D721Med (cell line): ENCODE measurements at regions not wholly inside any gene's neighbourhood (a gene's known extent, or its start where the extent isn't known, plus 50 kb on each side); places are given as distances from the start of the nearest gene placed in this dataset.

Experiments
- DNase-seq: peaks from one replicate; pipeline ENCODE4 v3.0.0; 2011; ENCODE audit warnings: low spot score; ENCODE audit not compliant: insufficient read length
- FAIRE-seq: peaks from 2 replicates; lab custom pipeline; 2011; peaks lifted over from hg19 to GRCh38; lab: Jason Lieb, UNC
- CTCF ChIP-seq: IDR thresholded peaks from 2 replicates; pipeline ENCODE4 v1.5.1; 2012; ENCODE audit warnings: mild to moderate bottlenecking, control low read depth; ENCODE audit not compliant: insufficient read depth; ENCODE audit errors: missing control alignments

- DNase-seq (no peak), FAIRE-seq (no peak)
- no peak for TF ChIP-seq CTCF
Observed at GRCh38 chr4:13860126-13860525, 232.6 kb upstream of the BOD1L1 start.

- DNase-seq = no peak
- TF ChIP-seq CTCF = no peak
- FAIRE-seq = no peak
Observed at GRCh38 chr4:13865871-13866669, 238.5 kb upstream of the BOD1L1 start.

- TF ChIP-seq CTCF = no peak
- DNase-seq (no peak), FAIRE-seq (no peak)
Observed at GRCh38 chr4:13866881-13867280, 239.4 kb upstream of the BOD1L1 start.

GRCh38 chr4:13872155-13872554 is 244.6 kb upstream of the BOD1L1 start:
- DNase-seq (no peak), FAIRE-seq (no peak)
- no peak for TF ChIP-seq CTCF

- no peak for FAIRE-seq
- no peak for DNase-seq
- no peak for TF ChIP-seq CTCF
Observed at GRCh38 chr4:13872955-13873354, 245.4 kb upstream of the BOD1L1 start.

- TF ChIP-seq CTCF = no peak
- DNase-seq (no peak), FAIRE-seq (no peak)
Observed at GRCh38 chr4:13875181-13875580, 247.7 kb upstream of the BOD1L1 start.

- no peak for DNase-seq
- FAIRE-seq = no peak
- TF ChIP-seq CTCF = no peak
Observed at GRCh38 chr4:13876131-13876530, 248.6 kb upstream of the BOD1L1 start.
